Astrocyte of the spinal cord (primary cell): ENCODE measurements at regions not wholly inside any gene's neighbourhood (a gene's known extent, or its start where the extent isn't known, plus 50 kb on each side); places are given as distances from the start of the nearest gene placed in this dataset.

Experiments used
- DNase-seq: peaks from one replicate; pipeline ENCODE4 v3.0.0; 2011; ENCODE audit warnings: low read depth, low spot score
- H3K4me3 ChIP-seq: 2 replicates; pipeline ENCODE4 v1.5.1; 2011; ENCODE audit warnings: low read depth, mild to moderate bottlenecking, low read length, moderate library complexity
- CTCF ChIP-seq: IDR thresholded peaks from 2 replicates; pipeline ENCODE4 v1.5.1; 2012; ENCODE audit warnings: low read depth, mild to moderate bottlenecking, low read length, inconsistent platforms
- in situ Hi-C: cut with HindIII; loops from 2 replicates; pipeline ENCODE4 v1.10.0; 2017; ENCODE audit warnings: low sequenced_read_pairs

DNA sequence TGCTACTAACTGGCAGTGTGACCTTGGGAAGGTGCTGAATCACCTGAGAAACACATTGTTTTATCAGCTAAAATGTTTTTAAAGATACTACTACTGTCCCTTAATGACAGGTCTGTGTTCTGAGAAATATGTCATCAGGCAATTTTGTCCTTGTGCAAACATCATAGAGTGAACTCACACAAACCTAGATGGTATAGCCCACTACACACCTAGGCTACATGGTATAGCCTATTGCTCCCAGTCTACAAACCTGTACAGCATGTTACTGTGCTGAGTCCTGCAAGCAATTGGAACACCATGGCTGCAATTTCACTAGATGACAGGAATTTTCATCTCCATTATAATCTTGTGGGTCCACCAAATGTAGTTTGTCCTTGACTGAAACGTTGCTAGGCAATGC lies 101.3 kb upstream of the GUCY1A1 start:
- TF ChIP-seq CTCF: no peak
- no peak overlapping the region for H3K4me3 ChIP-seq
- DNase-seq: no peak
- in situ Hi-C loops: no loop called here

DNA sequence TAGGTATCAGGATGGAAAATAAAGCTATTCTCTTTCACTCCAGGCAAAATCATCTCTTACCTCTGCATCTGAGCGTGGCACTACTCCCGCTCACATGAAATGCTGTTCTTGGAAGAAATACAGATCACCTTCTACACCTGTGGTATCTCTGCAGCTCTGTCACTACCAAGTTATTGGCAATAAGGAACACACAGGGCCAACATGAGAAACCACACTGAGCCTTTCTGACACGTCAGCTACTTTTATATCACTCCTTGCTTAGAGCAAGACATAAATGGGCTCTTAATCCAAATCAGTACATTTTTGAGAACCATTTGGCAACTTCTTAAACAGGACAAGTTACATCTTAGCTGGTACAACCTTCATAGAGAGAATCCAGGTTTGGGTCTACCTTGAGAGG lies 101.8 kb upstream of the GUCY1A1 start:
- no peak for TF ChIP-seq CTCF
- DNase-seq: no peak
- in situ Hi-C loops: no loop called here
- no peak overlapping the region for H3K4me3 ChIP-seq

DNA sequence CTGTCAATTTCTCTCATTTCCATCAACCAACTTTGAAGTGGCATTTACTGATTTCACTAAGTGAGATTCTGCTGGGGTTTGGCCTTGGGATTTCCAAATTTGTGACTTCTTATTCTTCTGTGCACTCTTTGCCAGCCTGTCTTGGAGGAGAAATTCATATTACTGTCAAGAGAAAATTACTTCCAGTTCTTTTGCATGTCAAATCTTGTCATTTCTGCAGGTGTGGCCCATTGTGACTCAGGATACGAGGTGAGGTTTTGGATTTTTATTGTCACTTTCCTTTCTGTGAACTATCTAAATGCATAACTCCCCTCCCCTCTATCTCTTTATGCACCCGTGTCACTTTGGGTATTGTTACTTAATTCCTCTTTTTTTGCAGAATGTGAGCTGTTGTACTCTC lies 102.6 kb upstream of the GUCY1A1 start:
- TF ChIP-seq CTCF: no peak
- H3K4me3 ChIP-seq: no peak overlapping the region
- in situ Hi-C loops: no loop called here

DNA sequence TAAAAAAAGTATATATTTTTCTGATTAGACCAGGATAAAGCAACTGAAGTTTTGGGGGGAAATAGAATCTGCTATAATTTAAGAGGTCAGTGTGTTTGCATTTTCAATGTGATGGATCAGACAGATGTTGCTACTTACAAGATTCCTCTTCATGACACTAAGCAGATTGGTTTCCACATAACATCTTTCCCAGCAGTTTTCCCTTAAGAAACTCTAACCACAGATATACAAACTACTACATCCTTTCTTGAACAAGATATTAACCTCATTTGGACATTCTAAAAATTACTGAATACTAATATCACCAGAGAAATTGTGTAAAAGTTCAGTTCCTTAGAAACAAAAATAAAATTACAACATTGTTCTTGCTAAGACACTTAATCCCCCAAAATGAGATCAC lies 106.7 kb upstream of the GUCY1A1 start:
- no peak for TF ChIP-seq CTCF
- DNase-seq: no peak
- in situ Hi-C loops: no loop called here
- H3K4me3 ChIP-seq: no peak overlapping the region

More for the DNA sequence above, 102.6 kb upstream of the GUCY1A1 start:
- no peak for DNase-seq

- TF ChIP-seq CTCF: no peak
- DNase-seq: peak; percentile 89
- in situ Hi-C loops: no loop called here
- H3K4me3 ChIP-seq: no peak overlapping the region
Observed at GRCh38 chr4:155552180-155552579, 114.5 kb upstream of the GUCY1A1 start.

GRCh38 chr4:155548173-155548572 lies 118.5 kb upstream of the GUCY1A1 start:
- DNase-seq: no peak
- in situ Hi-C loops: no loop called here
- H3K4me3 ChIP-seq: no peak overlapping the region
- no peak for TF ChIP-seq CTCF

- in situ Hi-C loops: no loop called here
Observed at GRCh38 chr4:155546451-155546850, 120.2 kb upstream of the GUCY1A1 start.

More at GRCh38 chr4:155546451-155546850, 120.2 kb upstream of the GUCY1A1 start:
- TF ChIP-seq CTCF: no peak
- no peak for DNase-seq
- no peak overlapping the region for H3K4me3 ChIP-seq
